Lower leg skin (tissue), 3 donors: ENCODE measurements at regions not wholly inside any gene's neighbourhood (a gene's known extent, or its start where the extent isn't known, plus 50 kb on each side); places are given as distances from the start of the nearest gene placed in this dataset.

Experiments used
- CTCF ChIP-seq, 3 donors: fragments of 450-650 bp; IDR thresholded peaks; one replicate each; pipeline ENCODE4 v1.5.1; 2016; ENCODE audit warnings: antibody characterized with exemption in 3 of 3, mild to moderate bottlenecking in 3 of 3, moderate library complexity in 2 of 3
- POLR2A ChIP-seq, 2 donors: fragments of 450-650 bp; IDR thresholded peaks; one replicate each; pipeline ENCODE4 v1.6.1; 2016 to 2017; ENCODE audit warnings: antibody characterized with exemption in 2 of 2, mild to moderate bottlenecking in 1 of 2, moderate library complexity in 1 of 2

GRCh38 chr11:15875943-15876342, 480.4 kb downstream of the SOX6 start:
- TF ChIP-seq CTCF (IDR thresholded peaks at IDR 0.05) (no peak), POLR2A (IDR thresholded peaks at IDR 0.05) (no peak)
